ENCODE measurements at regions not wholly inside any gene's neighbourhood (a gene's known extent, or its start where the extent isn't known, plus 50 kb on each side); places are given as distances from the start of the nearest gene placed in this dataset.
"Not testable (repeated sequence)": the region's sequence is repeated elsewhere in the genome, so short reads cannot be mapped to it uniquely, and the experiment has no call there.

- ATAC-seq: no peak
- intact Hi-C loops (cut with DNase I): no loop called here
- DNase-seq: no peak
Observed at GRCh38 chr4:179352221-179352620, 1910.0 kb upstream of the AGA start.

- intact Hi-C loops (cut with DNase I): no loop called here
- DNase-seq (no peak), ATAC-seq (no peak)
Observed at GRCh38 chr4:179353786-179354185, 1911.5 kb upstream of the AGA start.

- intact Hi-C loops (cut with DNase I): no loop called here
- ATAC-seq: no peak
- DNase-seq: no peak
Observed at GRCh38 chr4:179361978-179362486, 1919.8 kb upstream of the AGA start.

GRCh38 chr4:179365932-179366331 lies 1923.7 kb upstream of the AGA start:
- ATAC-seq; DNase-seq; intact Hi-C loops (cut with DNase I): not testable (repeated sequence)

GRCh38 chr4:179372242-179372641 lies 1930.0 kb upstream of the AGA start:
- intact Hi-C loops (cut with DNase I): no loop called here
- ATAC-seq (no peak), DNase-seq (no peak)

GRCh38 chr4:179372746-179373145 lies 1930.5 kb upstream of the AGA start:
- DNase-seq: no peak
- ATAC-seq: no peak
- intact Hi-C loops (cut with DNase I): no loop called here

- DNase-seq; intact Hi-C loops (cut with DNase I); ATAC-seq: not testable (repeated sequence)
Observed at GRCh38 chr4:179378847-179379246, 1936.6 kb upstream of the AGA start.

- no peak for ATAC-seq
- no peak for DNase-seq
- intact Hi-C loops (cut with DNase I): no loop called here
Observed at GRCh38 chr4:179392787-179393186, 1950.5 kb upstream of the AGA start.

GRCh38 chr4:179398414-179398813 lies 1956.2 kb upstream of the AGA start:
- intact Hi-C loops (cut with DNase I): no loop called here
- ATAC-seq: no peak

GRCh38 chr4:179399054-179399782 lies 1957.0 kb upstream of the AGA start:
- no peak for ATAC-seq
- intact Hi-C loops (cut with DNase I): no loop called here
- DNase-seq: no peak

More at GRCh38 chr4:179398414-179398813, 1956.2 kb upstream of the AGA start:
- no peak for DNase-seq

- no peak for ATAC-seq
- intact Hi-C loops (cut with DNase I): no loop called here
- DNase-seq: no peak
Observed at GRCh38 chr4:179415037-179415846, 1973.0 kb upstream of the AGA start.

GRCh38 chr4:179415847-179416223 lies 1973.6 kb upstream of the AGA start:
- ATAC-seq (no peak), DNase-seq (no peak)
- intact Hi-C loops (cut with DNase I): no loop called here

GRCh38 chr4:179417357-179417756 lies 1975.1 kb upstream of the AGA start:
- ATAC-seq (no peak), DNase-seq (no peak)
- intact Hi-C loops (cut with DNase I): no loop called here

- no peak for DNase-seq
- ATAC-seq: no peak
- intact Hi-C loops (cut with DNase I): no loop called here
Observed at GRCh38 chr4:179437962-179438361, 1995.7 kb upstream of the AGA start.

GRCh38 chr4:179441596-179441995 lies 1999.4 kb upstream of the AGA start:
- intact Hi-C loops (cut with DNase I): no loop called here
- ATAC-seq: no peak
- no peak for DNase-seq

- DNase-seq (no peak), ATAC-seq (no peak)
- intact Hi-C loops (cut with DNase I): no loop called here
Observed at GRCh38 chr4:179447308-179447707, 2005.1 kb upstream of the AGA start.

GRCh38 chr4:179465131-179465797 lies 2023.0 kb upstream of the AGA start:
- intact Hi-C loops (cut with DNase I): no loop called here
- ATAC-seq (no peak), DNase-seq (no peak)

GRCh38 chr4:179467878-179468277 lies 2025.6 kb upstream of the AGA start:
- intact Hi-C loops (cut with DNase I): no loop called here
- ATAC-seq: no peak

GRCh38 chr4:179472164-179472563 lies 2029.9 kb upstream of the AGA start:
- ATAC-seq (no peak), DNase-seq (no peak)
- intact Hi-C loops (cut with DNase I): no loop called here

More at GRCh38 chr4:179467878-179468277, 2025.6 kb upstream of the AGA start:
- no peak for DNase-seq

- ATAC-seq: no peak
- intact Hi-C loops (cut with DNase I): no loop called here
Observed at GRCh38 chr4:179478608-179479007, 2036.4 kb upstream of the AGA start.

More at GRCh38 chr4:179478608-179479007, 2036.4 kb upstream of the AGA start:
- DNase-seq: no peak
